HG02798 (cell line): ENCODE measurements at regions not wholly inside any gene's neighbourhood (a gene's known extent, or its start where the extent isn't known, plus 50 kb on each side); places are given as distances from the start of the nearest gene placed in this dataset.

Experiments
- ATAC-seq: cut with Tn5 transposase; IDR thresholded peaks from one replicate; pipeline ENCODE4 v1.9.1; 2021; ENCODE audit warnings: mild to moderate bottlenecking; ENCODE audit not compliant: unreplicated experiment, poor library complexity

- no peak for ATAC-seq
These were observed 65.0 kb upstream of the SLC2A12 start for GRCh38 chr6:134117409-134117808.

DNA sequence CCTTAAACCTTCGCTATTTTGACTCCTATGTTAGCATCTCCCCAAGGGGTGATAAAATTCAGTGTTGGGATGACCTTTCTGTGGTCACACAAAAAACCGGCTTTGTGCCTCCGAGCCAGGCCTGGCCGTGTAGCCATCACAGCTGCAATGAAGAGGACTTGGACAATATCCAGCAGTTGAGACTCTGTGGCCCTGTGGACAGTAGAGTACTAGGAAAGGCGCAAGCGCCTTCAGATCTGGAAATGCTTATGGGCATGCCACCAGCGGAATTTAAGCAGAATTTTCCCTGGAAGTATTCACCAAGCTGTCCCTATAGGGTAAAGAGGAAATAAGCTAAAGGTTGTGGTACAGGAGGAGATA is 63.3 kb upstream of the SLC2A12 start:
- ATAC-seq: no peak

- ATAC-seq: no peak
These were observed 62.7 kb upstream of the SLC2A12 start for GRCh38 chr6:134114918-134115714.

DNA sequence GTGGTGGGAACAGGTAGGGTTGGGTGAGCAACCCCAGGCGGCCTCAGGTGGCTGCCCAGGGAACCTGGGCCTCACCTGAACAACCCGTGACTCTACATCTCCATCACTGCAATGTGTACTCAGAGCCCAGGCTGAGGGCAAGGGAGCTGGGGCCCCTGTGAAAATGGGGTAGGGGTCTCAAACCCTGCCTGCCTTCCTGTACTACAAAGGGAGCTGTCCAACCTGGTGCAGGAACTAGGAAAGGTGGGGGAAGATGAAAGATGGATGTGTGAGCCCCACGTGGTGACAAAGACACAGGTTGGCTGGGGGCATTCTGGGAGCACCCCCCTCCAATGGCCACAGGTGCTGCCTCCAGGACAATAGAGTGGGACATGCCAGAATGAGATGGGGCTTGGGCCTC is 62.1 kb upstream of the SLC2A12 start:
- ATAC-seq: no peak

DNA sequence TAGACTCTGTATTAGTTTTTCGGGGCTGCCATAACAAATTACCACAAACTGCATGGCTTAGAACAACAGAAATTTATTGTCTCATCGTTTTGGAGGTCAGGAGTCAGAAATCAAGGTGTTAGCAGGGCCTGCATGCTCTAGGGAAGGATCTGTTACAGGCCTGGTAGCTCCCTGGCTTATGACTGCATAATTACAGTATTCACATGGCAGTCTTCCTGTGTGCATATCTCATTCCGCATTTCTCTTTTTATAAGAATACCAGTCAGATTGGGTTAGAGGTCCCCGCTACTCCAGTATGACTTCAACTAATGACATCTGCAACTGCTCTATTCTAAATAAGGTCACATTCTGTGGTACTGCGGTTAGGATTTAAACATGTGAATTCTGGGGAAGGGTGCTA is 59.3 kb upstream of the SLC2A12 start:
- ATAC-seq: no peak

GRCh38 chr6:134111062-134111677 is 58.7 kb upstream of the SLC2A12 start:
- ATAC-seq: peak; percentile 74

GRCh38 chr6:134106702-134107101 is 54.3 kb upstream of the SLC2A12 start:
- ATAC-seq: no peak

- ATAC-seq: no peak
These were observed 53.5 kb upstream of the SLC2A12 start for GRCh38 chr6:134105940-134106339.

GRCh38 chr6:134103006-134103405 is 50.6 kb upstream of the SLC2A12 start:
- ATAC-seq: no peak
